A549 (cell line): ENCODE measurements at regions not wholly inside any gene's neighbourhood (a gene's known extent, or its start where the extent isn't known, plus 50 kb on each side); places are given as distances from the start of the nearest gene placed in this dataset.

Experiments
- ATAC-seq, 2 experiments: fragments of 200-7000 bp in 1 of 2; fragments of >200 bp in 1 of 2; cut with Nextera tagmentation in 1 of 2; cut with Tn5 transposase in 1 of 2; 3 replicates each; pipeline versions ENCODE4 v1.8.0 to v1.9.1; 2018 to 2020; ENCODE audit warnings: mild to moderate bottlenecking in 1 of 2, moderate library complexity in 1 of 2
- CTCF ChIA-PET: fragments of 300-600 bp; sonication (Branson Sonifier 250); formaldehyde crosslinking; extraction: SDS; loops from one replicate; lab custom pipeline; 2021; ENCODE audit warnings: antibody characterized with exemption, inconsistent platforms; lab: Yijun Ruan, JAX
- POLR2A ChIA-PET: fragments of 350-600 bp; formaldehyde crosslinking; extraction: SDS; loops from one replicate; lab custom pipeline; 2021; ENCODE audit warnings: antibody characterized with exemption, inconsistent platforms; lab: Yijun Ruan, JAX
- DNase-seq, 2 experiments: peaks; one replicate each; pipeline versions ENCODE4 v3.0.0 to v3.0.0-alpha.2; 2011 to 2016; ENCODE audit warnings: low read depth in 1 of 2, low spot score in 1 of 2
- FAIRE-seq: peaks from 2 replicates; lab custom pipeline; 2011; peaks lifted over from hg19 to GRCh38; lab: Jason Lieb, UNC
- H3K27ac ChIP-seq, 2 experiments: fragments of >200 bp; sonication (Bioruptor Twin); formaldehyde crosslinking; 3 replicates each; pipeline ENCODE4 v1.5.1; 2016 to 2017
- H3K4me1 ChIP-seq: fragments of >200 bp; sonication (Bioruptor Twin); formaldehyde crosslinking; 3 replicates; pipeline ENCODE4 v1.6.1; 2016
- H3K4me2 ChIP-seq: fragments of >200 bp; sonication (Bioruptor Twin); formaldehyde crosslinking; 3 replicates; pipeline ENCODE4 v1.6.1; 2016
- H3K4me3 ChIP-seq: fragments of >200 bp; sonication (Bioruptor Twin); formaldehyde crosslinking; 3 replicates; pipeline ENCODE4 v1.5.1; 2016
- H3K9me3 ChIP-seq: fragments of >200 bp; sonication (Bioruptor Twin); formaldehyde crosslinking; 3 replicates; pipeline ENCODE4 v1.6.1; 2016
- BHLHE40 ChIP-seq: IDR thresholded peaks from 2 replicates; pipeline ENCODE4 v1.6.1; 2012; ENCODE audit warnings: low read depth, low read length, inconsistent platforms
- CBX8 ChIP-seq: fragments of 200-600 bp; sonication (generic); IDR thresholded peaks from 2 replicates; pipeline ENCODE4 v1.6.1; 2016
- CEBPB ChIP-seq, 2 experiments: fragments of >200 bp in 1 of 2; sonication (Bioruptor Twin) in 1 of 2; formaldehyde crosslinking in 1 of 2; IDR thresholded peaks; 2 replicates each; pipeline ENCODE4 v1.6.1; 2012 to 2016
- CHD2 ChIP-seq: fragments of 150-350 bp; IDR thresholded peaks from 2 replicates; pipeline ENCODE4 v1.6.1; 2014; ENCODE audit warnings: low read length; ENCODE audit not compliant: partially characterized antibody
- EHMT2 ChIP-seq: fragments of 200-600 bp; sonication (generic); IDR thresholded peaks from 2 replicates; pipeline ENCODE4 v1.6.1; 2016; ENCODE audit warnings: antibody characterized with exemption, low read depth, mild to moderate bottlenecking, moderate library complexity
- EP300 ChIP-seq, 2 experiments: fragments of >200 bp; sonication (Bioruptor Twin); formaldehyde crosslinking; IDR thresholded peaks; 2 replicates in 1 of 2; 3 replicates in 1 of 2; pipeline ENCODE4 v1.6.1; 2016 to 2017
- ESRRA ChIP-seq: fragments of 150-350 bp; IDR thresholded peaks from 2 replicates; pipeline ENCODE4 v1.6.1; 2014; ENCODE audit warnings: mild to moderate bottlenecking, low read length, borderline replicate concordance
- HEYL ChIP-seq: fragments of 250-450 bp; sonication (Bioruptor Pico); IDR thresholded peaks from 2 replicates; pipeline ENCODE4 v1.8.0; 2021; ENCODE audit warnings: mild to moderate bottlenecking, moderate library complexity
- HOXA7 ChIP-seq: fragments of 250-450 bp; sonication (Bioruptor Pico); IDR thresholded peaks from 2 replicates; pipeline ENCODE4 v1.5.0; 2020; ENCODE audit warnings: mild to moderate bottlenecking, moderate library complexity
- KDM5A ChIP-seq: fragments of 200-600 bp; sonication (generic); IDR thresholded peaks from 2 replicates; pipeline ENCODE4 v1.6.1; 2016; ENCODE audit warnings: antibody characterized with exemption, mild to moderate bottlenecking
- NPAS2 ChIP-seq: fragments of 250-450 bp; sonication (Bioruptor Pico); IDR thresholded peaks from 2 replicates; pipeline ENCODE4 v1.8.0; 2022; ENCODE audit warnings: mild to moderate bottlenecking, moderate library complexity, borderline replicate concordance
- RAD21 ChIP-seq, 2 experiments: fragments of >200 bp in 1 of 2; sonication (Bioruptor Twin) in 1 of 2; formaldehyde crosslinking in 1 of 2; IDR thresholded peaks in 1 of 2; conservative IDR thresholded peaks in 1 of 2; 2 replicates in 1 of 2; 3 replicates in 1 of 2; pipeline ENCODE4 v1.6.1; 2012 to 2018; ENCODE audit warnings: inconsistent platforms in 1 of 2
- RARB ChIP-seq: fragments of 250-450 bp; sonication (Bioruptor Pico); IDR thresholded peaks from 2 replicates; pipeline ENCODE4 v1.8.0; 2021; ENCODE audit warnings: mild to moderate bottlenecking, moderate library complexity
- RFX5 ChIP-seq: fragments of 450-650 bp; IDR thresholded peaks from 2 replicates; pipeline ENCODE4 v1.7.1; 2014; ENCODE audit warnings: antibody characterized with exemption, mild to moderate bottlenecking, moderate library complexity
- SMC3 ChIP-seq: fragments of >200 bp; sonication (Bioruptor Twin); formaldehyde crosslinking; IDR thresholded peaks from 3 replicates; pipeline ENCODE4 v1.6.1; 2018; ENCODE audit warnings: inconsistent platforms
- SREBF2 ChIP-seq: fragments of 450-650 bp; IDR thresholded peaks from 2 replicates; pipeline ENCODE4 v1.6.1; 2014; ENCODE audit warnings: mild to moderate bottlenecking, moderate library complexity
- TFCP2L1 ChIP-seq: fragments of 250-450 bp; sonication (Bioruptor Pico); IDR thresholded peaks from 2 replicates; pipeline ENCODE4 v1.5.0; 2021; ENCODE audit warnings: mild to moderate bottlenecking
- ZC3H11A ChIP-seq: fragments of 450-650 bp; IDR thresholded peaks from 2 replicates; pipeline ENCODE4 v1.6.1; 2014; ENCODE audit warnings: antibody characterized with exemption, mild to moderate bottlenecking
- ZFP36 ChIP-seq: fragments of 450-650 bp; IDR thresholded peaks from 2 replicates; pipeline ENCODE4 v1.6.1; 2014; ENCODE audit warnings: borderline replicate concordance; ENCODE audit not compliant: partially characterized antibody
- ZNF302 ChIP-seq: fragments of 250-450 bp; sonication (Bioruptor Pico); IDR thresholded peaks from 2 replicates; pipeline ENCODE4 v1.9.0; 2021; ENCODE audit warnings: inconsistent platforms, mild to moderate bottlenecking, moderate library complexity
- WGBS: methylation state at CpG from one replicate; pipeline ENCODE4 v1.1.6; 2017; ENCODE audit errors: missing lambda C conversion rate; 5-methylcytosine and 5-hydroxymethylcytosine counted together
- TF ChIP-seq, protein P1 (sequence below): IDR thresholded peaks from 2 replicates; pipeline ENCODE4 v1.6.1; 2012
- TF ChIP-seq, protein P2 (sequence below): fragments of 200-600 bp; sonication (generic); IDR thresholded peaks from 2 replicates; pipeline ENCODE4 v1.6.1; 2016; ENCODE audit warnings: antibody characterized with exemption, mild to moderate bottlenecking, moderate library complexity
- TF ChIP-seq, protein P3 (sequence below): fragments of 150-350 bp; IDR thresholded peaks from 2 replicates; pipeline ENCODE4 v1.6.1; 2014; ENCODE audit warnings: low read depth, mild to moderate bottlenecking, low read length
- TF ChIP-seq, protein P4 (sequence below): IDR thresholded peaks from 2 replicates; pipeline ENCODE4 v1.6.1; 2012

DNA sequence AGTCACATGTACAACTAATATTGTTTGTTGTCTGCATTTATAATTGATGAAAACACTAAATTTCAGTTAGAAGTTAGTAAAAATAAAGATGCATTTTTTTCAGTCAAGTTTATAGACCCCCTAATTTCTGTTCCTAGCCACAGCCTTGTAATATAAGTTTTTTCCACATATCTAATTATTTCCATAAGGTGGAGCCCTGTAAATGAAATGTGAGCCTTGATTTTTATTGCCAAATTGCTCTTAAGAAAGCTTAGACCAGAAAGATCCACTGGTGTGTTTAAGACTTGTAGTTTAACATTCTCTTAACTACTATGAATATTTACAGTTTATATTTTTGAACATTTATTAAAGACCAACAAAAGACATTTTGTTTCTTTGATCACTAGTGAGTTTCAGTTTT lies 322.1 kb upstream of the RGS6 start:
- no peaks in the 10 kb centered on the region for H3K4me1 ChIP-seq
- ATAC-seq (no peak), FAIRE-seq (no peak), DNase-seq (no peak)
- H3K4me2 ChIP-seq = no peak overlapping the region
- no peak overlapping the region for H3K27ac ChIP-seq
- H3K4me3 ChIP-seq = no peak overlapping the region
- ChIA-PET POLR2A (no interaction called here), CTCF (no interaction called here)
- H3K9me3 ChIP-seq = no peaks in the 10 kb centered on the region
- TF ChIP-seq CBX8 = no peak
- no peak for TF ChIP-seq HOXA7
- TF ChIP-seq, protein P1, sequence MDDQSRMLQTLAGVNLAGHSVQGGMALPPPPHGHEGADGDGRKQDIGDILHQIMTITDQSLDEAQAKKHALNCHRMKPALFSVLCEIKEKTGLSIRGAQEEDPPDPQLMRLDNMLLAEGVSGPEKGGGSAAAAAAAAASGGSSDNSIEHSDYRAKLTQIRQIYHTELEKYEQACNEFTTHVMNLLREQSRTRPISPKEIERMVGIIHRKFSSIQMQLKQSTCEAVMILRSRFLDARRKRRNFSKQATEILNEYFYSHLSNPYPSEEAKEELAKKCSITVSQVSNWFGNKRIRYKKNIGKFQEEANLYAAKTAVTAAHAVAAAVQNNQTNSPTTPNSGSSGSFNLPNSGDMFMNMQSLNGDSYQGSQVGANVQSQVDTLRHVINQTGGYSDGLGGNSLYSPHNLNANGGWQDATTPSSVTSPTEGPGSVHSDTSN = no peak
- TF ChIP-seq RAD21 (conservative IDR thresholded peaks at IDR 0.05 in 1 of 2, IDR thresholded peaks at IDR 0.05 in 1 of 2) = no peak
- no peak for TF ChIP-seq SREBF2
- TF ChIP-seq EHMT2 = no peak
- TF ChIP-seq CEBPB (IDR thresholded peaks at IDR 0.05) = no peak
- no peak for TF ChIP-seq HEYL (CRISPR knock-in tag)
- TF ChIP-seq ZC3H11A = no peak
- no peak for TF ChIP-seq RFX5
- no peak for TF ChIP-seq EP300 (IDR thresholded peaks at IDR 0.05)
- TF ChIP-seq KDM5A = no peak
- TF ChIP-seq, protein P2, sequence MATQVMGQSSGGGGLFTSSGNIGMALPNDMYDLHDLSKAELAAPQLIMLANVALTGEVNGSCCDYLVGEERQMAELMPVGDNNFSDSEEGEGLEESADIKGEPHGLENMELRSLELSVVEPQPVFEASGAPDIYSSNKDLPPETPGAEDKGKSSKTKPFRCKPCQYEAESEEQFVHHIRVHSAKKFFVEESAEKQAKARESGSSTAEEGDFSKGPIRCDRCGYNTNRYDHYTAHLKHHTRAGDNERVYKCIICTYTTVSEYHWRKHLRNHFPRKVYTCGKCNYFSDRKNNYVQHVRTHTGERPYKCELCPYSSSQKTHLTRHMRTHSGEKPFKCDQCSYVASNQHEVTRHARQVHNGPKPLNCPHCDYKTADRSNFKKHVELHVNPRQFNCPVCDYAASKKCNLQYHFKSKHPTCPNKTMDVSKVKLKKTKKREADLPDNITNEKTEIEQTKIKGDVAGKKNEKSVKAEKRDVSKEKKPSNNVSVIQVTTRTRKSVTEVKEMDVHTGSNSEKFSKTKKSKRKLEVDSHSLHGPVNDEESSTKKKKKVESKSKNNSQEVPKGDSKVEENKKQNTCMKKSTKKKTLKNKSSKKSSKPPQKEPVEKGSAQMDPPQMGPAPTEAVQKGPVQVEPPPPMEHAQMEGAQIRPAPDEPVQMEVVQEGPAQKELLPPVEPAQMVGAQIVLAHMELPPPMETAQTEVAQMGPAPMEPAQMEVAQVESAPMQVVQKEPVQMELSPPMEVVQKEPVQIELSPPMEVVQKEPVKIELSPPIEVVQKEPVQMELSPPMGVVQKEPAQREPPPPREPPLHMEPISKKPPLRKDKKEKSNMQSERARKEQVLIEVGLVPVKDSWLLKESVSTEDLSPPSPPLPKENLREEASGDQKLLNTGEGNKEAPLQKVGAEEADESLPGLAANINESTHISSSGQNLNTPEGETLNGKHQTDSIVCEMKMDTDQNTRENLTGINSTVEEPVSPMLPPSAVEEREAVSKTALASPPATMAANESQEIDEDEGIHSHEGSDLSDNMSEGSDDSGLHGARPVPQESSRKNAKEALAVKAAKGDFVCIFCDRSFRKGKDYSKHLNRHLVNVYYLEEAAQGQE = no peak
- TF ChIP-seq ZFP36 = no peak
- no peak for TF ChIP-seq RARB (CRISPR knock-in tag)
- TF ChIP-seq, all 56 proteins: peak for 0

DNA sequence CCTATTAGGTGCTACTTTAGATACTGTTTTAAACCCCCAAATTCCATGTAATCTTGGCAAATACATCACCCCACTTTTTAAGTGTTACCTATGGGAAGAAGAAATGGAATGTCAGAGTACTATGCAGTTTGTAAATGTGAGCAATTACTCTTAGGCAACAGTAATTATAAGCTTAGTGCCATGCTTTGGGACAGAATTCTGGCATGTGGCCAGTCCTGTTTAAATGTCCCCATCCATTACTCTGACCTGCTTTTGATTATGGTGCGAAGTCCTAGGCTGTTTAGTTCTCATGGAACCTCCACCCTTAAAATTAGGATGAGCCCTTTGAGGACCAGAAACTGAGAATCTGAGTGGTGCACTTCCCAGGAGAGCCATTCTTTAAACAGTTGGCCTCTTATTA lies 321.4 kb upstream of the RGS6 start:
- H3K4me2 ChIP-seq = no peak overlapping the region
- 92% methylated on average over 1 of the region's 1 CpG for WGBS
- H3K9me3 ChIP-seq = no peaks in the 10 kb centered on the region
- no peak for DNase-seq
- TF ChIP-seq RARB (CRISPR knock-in tag) (no peak), TFCP2L1 (no peak), ZNF302 (CRISPR knock-in tag) (no peak), SMC3 (no peak), CHD2 (no peak), BHLHE40 (no peak), NPAS2 (CRISPR knock-in tag) (no peak), ESRRA (no peak)
- TF ChIP-seq, protein P3, sequence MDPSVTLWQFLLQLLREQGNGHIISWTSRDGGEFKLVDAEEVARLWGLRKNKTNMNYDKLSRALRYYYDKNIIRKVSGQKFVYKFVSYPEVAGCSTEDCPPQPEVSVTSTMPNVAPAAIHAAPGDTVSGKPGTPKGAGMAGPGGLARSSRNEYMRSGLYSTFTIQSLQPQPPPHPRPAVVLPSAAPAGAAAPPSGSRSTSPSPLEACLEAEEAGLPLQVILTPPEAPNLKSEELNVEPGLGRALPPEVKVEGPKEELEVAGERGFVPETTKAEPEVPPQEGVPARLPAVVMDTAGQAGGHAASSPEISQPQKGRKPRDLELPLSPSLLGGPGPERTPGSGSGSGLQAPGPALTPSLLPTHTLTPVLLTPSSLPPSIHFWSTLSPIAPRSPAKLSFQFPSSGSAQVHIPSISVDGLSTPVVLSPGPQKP = no peak
- TF ChIP-seq, protein P4, sequence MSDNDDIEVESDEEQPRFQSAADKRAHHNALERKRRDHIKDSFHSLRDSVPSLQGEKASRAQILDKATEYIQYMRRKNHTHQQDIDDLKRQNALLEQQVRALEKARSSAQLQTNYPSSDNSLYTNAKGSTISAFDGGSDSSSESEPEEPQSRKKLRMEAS = no peak
- no peak for ATAC-seq
- ChIA-PET CTCF (no interaction called here), POLR2A (no interaction called here)
- FAIRE-seq = no peak
- no peak overlapping the region for H3K27ac ChIP-seq
- H3K4me1 ChIP-seq = no peaks in the 10 kb centered on the region
- no peak overlapping the region for H3K4me3 ChIP-seq
